ENCODE measurements at regions not wholly inside any gene's neighbourhood (a gene's known extent, or its start where the extent isn't known, plus 50 kb on each side); places are given as distances from the start of the nearest gene placed in this dataset.

GRCh38 chr7:10560497-10560896 lies 413.2 kb upstream of the PHF14 start:
- Histone ChIP-seq H3K4me3 (ENCODE audit: control insufficient read depth in 1 of 2, extremely low read depth in 1 of 2, low read length in 1 of 2) (no peak overlapping the region), H3K27ac (ENCODE audit: low read length) (no peak overlapping the region), H3K4me1 (ENCODE audit: control insufficient read depth in 1 of 2, extremely low read depth in 1 of 2, insufficient read depth in 2 of 2, low read length in 2 of 2) (no peaks in the 10 kb centered on the region), H3K9me3 (no peaks in the 10 kb centered on the region), H3K36me3 (ENCODE audit: control insufficient read depth in 2 of 2, extremely low read depth in 1 of 2, insufficient read depth in 1 of 2, low read length in 1 of 2) (no peaks in the 10 kb centered on the region), H3K27me3 (replicated peaks in 1 of 2; ENCODE audit: control insufficient read depth in 2 of 2, extremely low read depth in 1 of 2, insufficient read depth in 2 of 2, low read length in 1 of 2) (no peaks in the 10 kb centered on the region)
- no peak for ATAC-seq (replicated peaks in 1 of 4)
- DNase-seq: no peak
- ChIA-PET POLR2A (no interaction called here), CTCF (no interaction called here)
- Mint-ChIP-seq H3K27ac (no peak overlapping the region), H3K4me1 (no peaks in the 10 kb centered on the region), H3K36me3 (no peaks in the 10 kb centered on the region), H3K27me3 (no peaks in the 10 kb centered on the region), H3K4me3 (no peak overlapping the region), H3K9me3 (peaks cover 0 to 6% (median 0%) of the 10 kb centered on the region in 3 donors)

- Histone ChIP-seq H3K27me3 (replicated peaks in 1 of 2; ENCODE audit: control insufficient read depth in 2 of 2, extremely low read depth in 1 of 2, insufficient read depth in 2 of 2, low read length in 1 of 2) (no peaks in the 10 kb centered on the region), H3K4me3 (ENCODE audit: control insufficient read depth in 1 of 2, extremely low read depth in 1 of 2, low read length in 1 of 2) (no peak overlapping the region), H3K27ac (ENCODE audit: low read length) (no peak overlapping the region), H3K4me1 (ENCODE audit: control insufficient read depth in 1 of 2, extremely low read depth in 1 of 2, insufficient read depth in 2 of 2, low read length in 2 of 2) (no peaks in the 10 kb centered on the region), H3K9me3 (no peaks in the 10 kb centered on the region), H3K36me3 (ENCODE audit: control insufficient read depth in 2 of 2, extremely low read depth in 1 of 2, insufficient read depth in 1 of 2, low read length in 1 of 2) (no peaks in the 10 kb centered on the region)
- Mint-ChIP-seq H3K27me3 (no peaks in the 10 kb centered on the region), H3K4me1 (no peaks in the 10 kb centered on the region), H3K27ac (no peak overlapping the region), H3K4me3 (no peak overlapping the region), H3K36me3 (no peaks in the 10 kb centered on the region), H3K9me3 (peaks cover 0 to 12% (median 0%) of the 10 kb centered on the region in 3 donors)
- DNase-seq: no peak
- POLR2A ChIA-PET: no interaction called here
- CTCF ChIA-PET: no interaction called here
- no peak for ATAC-seq (replicated peaks in 1 of 4)
Measured at GRCh38 chr7:10568891-10569290, 404.8 kb upstream of the PHF14 start.

GRCh38 chr7:10571759-10572158 lies 401.9 kb upstream of the PHF14 start:
- Histone ChIP-seq H3K27me3 (replicated peaks in 1 of 2; ENCODE audit: control insufficient read depth in 2 of 2, extremely low read depth in 1 of 2, insufficient read depth in 2 of 2, low read length in 1 of 2) (no peaks in the 10 kb centered on the region), H3K9me3 (no peaks in the 10 kb centered on the region), H3K36me3 (ENCODE audit: control insufficient read depth in 2 of 2, extremely low read depth in 1 of 2, insufficient read depth in 1 of 2, low read length in 1 of 2) (no peaks in the 10 kb centered on the region), H3K4me3 (ENCODE audit: control insufficient read depth in 1 of 2, extremely low read depth in 1 of 2, low read length in 1 of 2) (no peak overlapping the region), H3K4me1 (ENCODE audit: control insufficient read depth in 1 of 2, extremely low read depth in 1 of 2, insufficient read depth in 2 of 2, low read length in 2 of 2) (no peaks in the 10 kb centered on the region), H3K27ac (ENCODE audit: low read length) (no peak overlapping the region)
- DNase-seq: no peak
- H3K4me3 Mint-ChIP-seq: no peak overlapping the region
- H3K4me1 Mint-ChIP-seq: no peaks in the 10 kb centered on the region
- H3K27me3 Mint-ChIP-seq: no peaks in the 10 kb centered on the region
- ATAC-seq (replicated peaks in 1 of 4): no peak
- POLR2A ChIA-PET: no interaction called here
- H3K9me3 Mint-ChIP-seq: no peaks in the 10 kb centered on the region
- no CpG with 5 or more reads among the region's 1 CpG for WGBS (ENCODE audit: insufficient coverage)
- no peaks in the 10 kb centered on the region for H3K36me3 Mint-ChIP-seq
- H3K27ac Mint-ChIP-seq: no peak overlapping the region
- CTCF ChIA-PET: no interaction called here

- ATAC-seq (replicated peaks in 1 of 4) (no peak), DNase-seq (no peak)
- Mint-ChIP-seq H3K4me1 (no peaks in the 10 kb centered on the region), H3K27ac (no peak overlapping the region), H3K27me3 (no peaks in the 10 kb centered on the region), H3K36me3 (no peaks in the 10 kb centered on the region), H3K4me3 (no peak overlapping the region), H3K9me3 (no peaks in the 10 kb centered on the region)
- H3K9me3 ChIP-seq: no peaks in the 10 kb centered on the region
- no CpG with 5 or more reads among the region's 3 CpGs for WGBS (ENCODE audit: insufficient coverage)
- H3K27me3 ChIP-seq (replicated peaks in 1 of 2; ENCODE audit: control insufficient read depth in 2 of 2, extremely low read depth in 1 of 2, insufficient read depth in 2 of 2, low read length in 1 of 2): no peaks in the 10 kb centered on the region
- ChIA-PET CTCF (no interaction called here), POLR2A (no interaction called here)
- no peak overlapping the region for H3K4me3 ChIP-seq (ENCODE audit: control insufficient read depth in 1 of 2, extremely low read depth in 1 of 2, low read length in 1 of 2)
- H3K4me1 ChIP-seq (ENCODE audit: control insufficient read depth in 1 of 2, extremely low read depth in 1 of 2, insufficient read depth in 2 of 2, low read length in 2 of 2): no peaks in the 10 kb centered on the region
- H3K36me3 ChIP-seq (ENCODE audit: control insufficient read depth in 2 of 2, extremely low read depth in 1 of 2, insufficient read depth in 1 of 2, low read length in 1 of 2): no peaks in the 10 kb centered on the region
- no peak overlapping the region for H3K27ac ChIP-seq (ENCODE audit: low read length)
Measured at GRCh38 chr7:10577866-10578374, 395.8 kb upstream of the PHF14 start.

- ChIA-PET CTCF (no interaction called here), POLR2A (interaction anchor here in 1 of 2 donors (0.6 kb wide), 1 partner anchor 8 kb away, joined by 4 read pairs; no protein-coding TSS in a partner anchor)
- ATAC-seq (replicated peaks in 1 of 4) (no peak), DNase-seq (no peak)
- Mint-ChIP-seq H3K27me3 (no peaks in the 10 kb centered on the region), H3K36me3 (no peaks in the 10 kb centered on the region), H3K27ac (no peak overlapping the region), H3K4me3 (no peak overlapping the region), H3K9me3 (no peaks in the 10 kb centered on the region), H3K4me1 (no peaks in the 10 kb centered on the region)
- no CpG with 5 or more reads among the region's 3 CpGs for WGBS (ENCODE audit: insufficient coverage)
- no peaks in the 10 kb centered on the region for H3K4me1 ChIP-seq (ENCODE audit: control insufficient read depth in 1 of 2, extremely low read depth in 1 of 2, insufficient read depth in 2 of 2, low read length in 2 of 2)
- no peaks in the 10 kb centered on the region for H3K9me3 ChIP-seq
- no peak overlapping the region for H3K4me3 ChIP-seq (ENCODE audit: control insufficient read depth in 1 of 2, extremely low read depth in 1 of 2, low read length in 1 of 2)
- no peaks in the 10 kb centered on the region for H3K27me3 ChIP-seq (replicated peaks in 1 of 2; ENCODE audit: control insufficient read depth in 2 of 2, extremely low read depth in 1 of 2, insufficient read depth in 2 of 2, low read length in 1 of 2)
- no peak overlapping the region for H3K27ac ChIP-seq (ENCODE audit: low read length)
- H3K36me3 ChIP-seq (ENCODE audit: control insufficient read depth in 2 of 2, extremely low read depth in 1 of 2, insufficient read depth in 1 of 2, low read length in 1 of 2): no peaks in the 10 kb centered on the region
Measured at GRCh38 chr7:10579561-10579960, 394.1 kb upstream of the PHF14 start.

GRCh38 chr7:10584886-10585285 lies 388.8 kb upstream of the PHF14 start:
- Mint-ChIP-seq H3K36me3 (no peaks in the 10 kb centered on the region), H3K27me3 (no peaks in the 10 kb centered on the region), H3K4me3 (no peak overlapping the region), H3K4me1 (no peaks in the 10 kb centered on the region), H3K9me3 (no peaks in the 10 kb centered on the region), H3K27ac (no peak overlapping the region)
- Histone ChIP-seq H3K4me3 (ENCODE audit: control insufficient read depth in 1 of 2, extremely low read depth in 1 of 2, low read length in 1 of 2) (no peak overlapping the region), H3K27me3 (replicated peaks in 1 of 2; ENCODE audit: control insufficient read depth in 2 of 2, extremely low read depth in 1 of 2, insufficient read depth in 2 of 2, low read length in 1 of 2) (no peaks in the 10 kb centered on the region), H3K4me1 (ENCODE audit: control insufficient read depth in 1 of 2, extremely low read depth in 1 of 2, insufficient read depth in 2 of 2, low read length in 2 of 2) (no peaks in the 10 kb centered on the region), H3K27ac (ENCODE audit: low read length) (no peak overlapping the region), H3K9me3 (no peaks in the 10 kb centered on the region), H3K36me3 (ENCODE audit: control insufficient read depth in 2 of 2, extremely low read depth in 1 of 2, insufficient read depth in 1 of 2, low read length in 1 of 2) (no peaks in the 10 kb centered on the region)
- ATAC-seq (replicated peaks in 1 of 4) (no peak), DNase-seq (no peak)
- ChIA-PET CTCF (no interaction called here), POLR2A (no interaction called here)
- no CpG with 5 or more reads among the region's 4 CpGs for WGBS (ENCODE audit: insufficient coverage)

- DNase-seq (no peak), ATAC-seq (replicated peaks in 1 of 4) (no peak)
- H3K27me3 Mint-ChIP-seq: no peaks in the 10 kb centered on the region
- ChIA-PET CTCF (no interaction called here), POLR2A (interaction anchor here (0.6 kb wide), 2 partner anchors 9 to 1026 kb away, joined by 3 to 4 read pairs; no protein-coding TSS in a partner anchor)
- H3K4me3 Mint-ChIP-seq: no peak overlapping the region
- no peaks in the 10 kb centered on the region for H3K9me3 Mint-ChIP-seq
- Histone ChIP-seq H3K27me3 (replicated peaks in 1 of 2; ENCODE audit: control insufficient read depth in 2 of 2, extremely low read depth in 1 of 2, insufficient read depth in 2 of 2, low read length in 1 of 2) (no peaks in the 10 kb centered on the region), H3K4me1 (ENCODE audit: control insufficient read depth in 1 of 2, extremely low read depth in 1 of 2, insufficient read depth in 2 of 2, low read length in 2 of 2) (no peaks in the 10 kb centered on the region), H3K36me3 (ENCODE audit: control insufficient read depth in 2 of 2, extremely low read depth in 1 of 2, insufficient read depth in 1 of 2, low read length in 1 of 2) (no peaks in the 10 kb centered on the region), H3K4me3 (ENCODE audit: control insufficient read depth in 1 of 2, extremely low read depth in 1 of 2, low read length in 1 of 2) (no peak overlapping the region), H3K9me3 (no peaks in the 10 kb centered on the region), H3K27ac (ENCODE audit: low read length) (no peak overlapping the region)
- WGBS (ENCODE audit: insufficient coverage): no CpG with 5 or more reads among the region's 1 CpG
- no peaks in the 10 kb centered on the region for H3K4me1 Mint-ChIP-seq
- no peak overlapping the region for H3K27ac Mint-ChIP-seq
- no peaks in the 10 kb centered on the region for H3K36me3 Mint-ChIP-seq
Measured at GRCh38 chr7:10588084-10588483, 385.6 kb upstream of the PHF14 start.

Data from T-cell (primary cell).